ENCODE measurements at regions not wholly inside any gene's neighbourhood (a gene's known extent, or its start where the extent isn't known, plus 50 kb on each side); places are given as distances from the start of the nearest gene placed in this dataset.
A peak's percentile ranks its signal among the peaks of the same experiment; 100 is the strongest.
"Not testable (repeated sequence)": the region's sequence is repeated elsewhere in the genome, so short reads cannot be mapped to it uniquely, and the experiment has no call there.

GRCh38 chr1:5812295-5812694 is 179.9 kb downstream of the NPHP4 start:
- DNase-seq = no peak

- DNase-seq = no peak
Observed at GRCh38 chr1:5811419-5811818, 180.8 kb downstream of the NPHP4 start.

GRCh38 chr1:5810553-5811270 is 181.5 kb downstream of the NPHP4 start:
- DNase-seq = no peak

- no peak for DNase-seq
Observed at GRCh38 chr1:5810131-5810530, 182.1 kb downstream of the NPHP4 start.

- no peak for DNase-seq
Observed at GRCh38 chr1:5809207-5809788, 182.9 kb downstream of the NPHP4 start.

- no peak for DNase-seq
Observed at GRCh38 chr1:5803851-5804250, 188.4 kb downstream of the NPHP4 start.

- DNase-seq = no peak
Observed at GRCh38 chr1:5802606-5803005, 189.6 kb downstream of the NPHP4 start.

- DNase-seq = no peak
Observed at GRCh38 chr1:5798904-5799303, 193.3 kb downstream of the NPHP4 start.

- no peak for DNase-seq
Observed at GRCh38 chr1:5798151-5798730, 194.0 kb downstream of the NPHP4 start.

GRCh38 chr1:5796028-5796427 is 196.2 kb downstream of the NPHP4 start:
- no peak for DNase-seq

GRCh38 chr1:5794279-5794678 is 197.9 kb downstream of the NPHP4 start:
- DNase-seq = no peak

- DNase-seq = no peak
Observed at GRCh38 chr1:5793516-5793915, 198.7 kb downstream of the NPHP4 start.

- no peak for DNase-seq
Observed at GRCh38 chr1:5781079-5781478, 211.1 kb downstream of the NPHP4 start.

- DNase-seq = no peak
Observed at GRCh38 chr1:5780324-5780716, 211.9 kb downstream of the NPHP4 start.

GRCh38 chr1:5779608-5780323 is 212.5 kb downstream of the NPHP4 start:
- DNase-seq = no peak

- DNase-seq = no peak
Observed at GRCh38 chr1:5776035-5776550, 216.1 kb downstream of the NPHP4 start.

GRCh38 chr1:5774019-5774418 is 218.2 kb downstream of the NPHP4 start:
- no peak for DNase-seq

- no peak for DNase-seq
Observed at GRCh38 chr1:5771788-5772187, 220.4 kb downstream of the NPHP4 start.

GRCh38 chr1:5770981-5771765 is 221.1 kb downstream of the NPHP4 start:
- peak; percentile 47 for DNase-seq

- DNase-seq = no peak
Observed at GRCh38 chr1:5769760-5770159, 222.5 kb downstream of the NPHP4 start.

GRCh38 chr1:5769146-5769545 is 223.1 kb downstream of the NPHP4 start:
- no peak for DNase-seq

GRCh38 chr1:5768014-5768413 is 224.2 kb downstream of the NPHP4 start:
- no peak for DNase-seq

- DNase-seq = not testable (repeated sequence)
Observed at GRCh38 chr1:5766996-5767395, 225.2 kb downstream of the NPHP4 start.
